IPS DF 6.9 (cell line): ENCODE measurements at regions not wholly inside any gene's neighbourhood (a gene's known extent, or its start where the extent isn't known, plus 50 kb on each side); places are given as distances from the start of the nearest gene placed in this dataset.

Experiments
- DNase-seq: peaks from one replicate; pipeline ENCODE4 v3.0.0-alpha.2; 2013; ENCODE audit warnings: low read depth, low spot score
- H3K27ac ChIP-seq: one replicate; pipeline ENCODE4 v1.5.1; 2013; ENCODE audit warnings: low read length, control low read depth
- H3K27me3 ChIP-seq: 2 replicates; pipeline ENCODE4 v1.6.1; 2013; ENCODE audit warnings: mild to moderate bottlenecking, low read length; ENCODE audit not compliant: control insufficient read depth, insufficient read depth
- H3K36me3 ChIP-seq: 2 replicates; pipeline ENCODE4 v1.6.1; 2013; ENCODE audit warnings: low read length; ENCODE audit not compliant: control insufficient read depth, insufficient read depth
- H3K4me1 ChIP-seq: 2 replicates; pipeline ENCODE4 v1.6.1; 2013; ENCODE audit warnings: low read length; ENCODE audit not compliant: control insufficient read depth, insufficient read depth
- H3K4me3 ChIP-seq: 2 replicates; pipeline ENCODE4 v1.5.1; 2013; ENCODE audit warnings: mild to moderate bottlenecking, low read length
- H3K9me3 ChIP-seq: 2 replicates; pipeline ENCODE4 v1.6.1; 2013; ENCODE audit warnings: low read length, inconsistent platforms; ENCODE audit not compliant: control insufficient read depth, insufficient read depth
- WGBS: extraction: QIAGEN DNeasy Blood & Tissue Kit; methylation state at CpG from one replicate; pipeline ENCODE4 v1.1.7; 2013; ENCODE audit warnings: mixed read lengths, missing lambda C conversion rate; ENCODE audit not compliant: insufficient read length, insufficient coverage; 5-methylcytosine and 5-hydroxymethylcytosine counted together

DNA sequence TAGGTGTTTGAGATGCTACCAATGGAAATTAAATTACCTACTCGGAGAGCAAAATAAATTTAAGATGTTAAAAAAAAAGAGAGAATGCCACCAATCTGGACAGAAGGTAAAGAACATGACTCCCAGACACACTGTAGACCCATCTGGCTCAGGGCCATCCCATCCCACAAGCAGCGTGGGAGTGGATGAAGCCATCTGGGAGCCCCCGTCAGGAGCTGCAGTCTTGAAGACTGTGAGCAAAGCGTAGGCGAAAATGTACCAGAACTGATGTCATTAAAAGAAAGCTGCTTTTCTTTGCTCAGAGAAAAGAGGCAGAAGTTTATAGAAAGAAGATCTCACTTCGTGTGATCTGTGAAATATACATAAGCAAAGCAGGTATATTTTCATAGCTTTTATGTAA lies 815.7 kb downstream of the QKI start:
- no CpG with 5 or more reads among the region's 6 CpGs for WGBS
- H3K4me3 ChIP-seq = no peak overlapping the region
- no peaks in the 10 kb centered on the region for H3K27me3 ChIP-seq
- DNase-seq = no peak
- H3K27ac ChIP-seq = no peak overlapping the region
- no peaks in the 10 kb centered on the region for H3K4me1 ChIP-seq
- H3K36me3 ChIP-seq = no peaks in the 10 kb centered on the region
- H3K9me3 ChIP-seq = no peaks in the 10 kb centered on the region

DNA sequence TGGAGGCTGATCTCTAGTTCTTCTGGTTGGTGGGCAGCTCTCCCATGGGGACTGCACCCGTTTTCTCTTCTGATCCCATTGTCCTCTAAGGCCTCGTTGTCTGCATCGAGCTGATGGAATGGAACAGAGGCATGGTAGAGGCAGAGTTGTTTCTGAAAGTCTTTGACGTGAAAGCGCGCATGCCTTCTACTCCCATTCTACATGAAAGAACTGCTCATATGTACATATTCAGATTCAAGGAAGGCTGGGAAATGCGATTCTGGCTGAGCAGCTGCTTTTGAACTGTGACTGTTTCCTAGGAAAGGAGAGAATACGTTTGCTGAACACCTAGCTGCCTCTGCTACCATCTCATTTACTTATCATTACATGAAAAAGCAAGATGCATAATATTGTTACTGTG lies 815.2 kb downstream of the QKI start:
- WGBS = no CpG with 5 or more reads among the region's 8 CpGs
- H3K9me3 ChIP-seq = no peaks in the 10 kb centered on the region
- DNase-seq = no peak
- H3K4me1 ChIP-seq = no peaks in the 10 kb centered on the region
- H3K27me3 ChIP-seq = no peaks in the 10 kb centered on the region
- no peaks in the 10 kb centered on the region for H3K36me3 ChIP-seq
- no peak overlapping the region for H3K4me3 ChIP-seq
- H3K27ac ChIP-seq = no peak overlapping the region

DNA sequence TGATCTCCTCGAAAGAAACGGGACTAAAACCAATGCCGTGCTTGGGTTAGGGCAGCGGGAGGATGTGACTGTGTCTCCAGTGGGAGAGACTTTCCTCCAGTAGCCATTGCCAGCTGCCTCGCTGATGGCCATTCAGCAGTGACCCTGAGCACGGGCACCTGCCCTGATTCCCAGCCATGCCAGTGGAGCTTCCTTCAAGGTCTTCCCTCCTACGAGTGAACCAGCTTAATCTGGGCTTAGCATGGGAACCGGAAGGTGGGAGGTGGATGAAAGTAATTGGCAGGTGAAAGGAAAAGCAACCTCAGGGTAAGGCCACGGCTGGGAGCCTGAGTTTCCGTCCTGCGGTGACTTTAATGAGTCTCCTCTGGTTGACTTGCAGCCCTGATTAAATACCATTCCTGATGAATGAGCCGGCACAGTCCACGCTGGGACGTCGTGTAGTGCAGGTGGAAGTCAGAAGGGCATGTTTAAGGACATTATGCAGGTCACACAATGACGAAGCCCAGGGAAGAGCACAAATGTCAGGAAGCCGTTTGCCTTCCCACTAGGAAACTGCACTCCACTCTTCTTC lies 813.5 kb downstream of the QKI start:
- Histone ChIP-seq H3K9me3 (no peaks in the 10 kb centered on the region), H3K4me3 (no peak overlapping the region), H3K27me3 (no peaks in the 10 kb centered on the region), H3K27ac (no peak overlapping the region), H3K36me3 (no peaks in the 10 kb centered on the region), H3K4me1 (no peaks in the 10 kb centered on the region)
- WGBS = no CpG with 5 or more reads among the region's 17 CpGs
- no peak for DNase-seq

DNA sequence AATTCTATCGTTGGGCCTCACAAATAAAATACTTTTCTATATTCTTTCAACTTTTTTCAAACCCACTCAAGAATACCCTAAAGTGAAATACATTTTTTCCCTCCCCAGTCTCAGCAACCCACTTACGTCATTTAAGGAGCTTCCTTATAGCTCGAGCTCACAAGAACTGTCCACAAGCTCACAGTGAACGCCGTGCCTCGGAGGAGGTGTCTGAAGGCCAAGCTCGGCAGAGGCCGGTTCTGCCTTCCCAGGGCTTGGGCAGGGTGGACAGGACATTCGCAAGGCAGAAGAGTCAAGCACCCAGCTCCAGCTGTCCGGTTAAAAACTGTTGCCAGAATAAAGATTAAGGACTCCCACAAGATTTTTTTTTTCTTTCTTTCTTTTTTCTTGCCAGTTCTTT lies 802.3 kb downstream of the QKI start:
- no peak overlapping the region for H3K4me3 ChIP-seq

DNA sequence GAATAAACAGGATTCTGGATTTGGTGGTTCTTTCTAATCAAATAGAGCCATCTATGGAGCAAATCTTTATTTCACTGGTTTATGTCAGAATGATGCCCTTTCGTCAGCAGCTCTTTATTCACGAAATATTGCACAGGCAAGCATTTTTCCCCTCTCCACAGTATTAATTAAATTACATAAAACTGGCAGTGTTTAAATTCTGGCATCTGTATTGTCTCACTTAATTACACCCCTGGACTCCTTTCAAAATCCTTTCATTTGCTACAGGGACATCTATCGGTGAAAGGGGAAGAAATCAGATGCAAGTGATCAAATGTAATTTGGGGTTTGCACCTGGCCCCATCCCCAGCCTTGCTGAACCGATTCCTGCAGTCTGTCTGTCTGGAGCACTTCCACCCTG lies 801.9 kb downstream of the QKI start:
- DNase-seq = no peak
- no CpG with 5 or more reads among the region's 4 CpGs for WGBS
- H3K4me1 ChIP-seq = no peaks in the 10 kb centered on the region
- H3K4me3 ChIP-seq = no peak overlapping the region
- H3K9me3 ChIP-seq = no peaks in the 10 kb centered on the region
- no peak overlapping the region for H3K27ac ChIP-seq
- H3K36me3 ChIP-seq = no peaks in the 10 kb centered on the region
- H3K27me3 ChIP-seq = no peaks in the 10 kb centered on the region

More for the DNA sequence above, 802.3 kb downstream of the QKI start:
- no peaks in the 10 kb centered on the region for H3K9me3 ChIP-seq
- no peak for DNase-seq
- WGBS = no CpG with 5 or more reads among the region's 10 CpGs
- H3K27me3 ChIP-seq = no peaks in the 10 kb centered on the region
- no peaks in the 10 kb centered on the region for H3K36me3 ChIP-seq
- no peaks in the 10 kb centered on the region for H3K4me1 ChIP-seq
- no peak overlapping the region for H3K27ac ChIP-seq

DNA sequence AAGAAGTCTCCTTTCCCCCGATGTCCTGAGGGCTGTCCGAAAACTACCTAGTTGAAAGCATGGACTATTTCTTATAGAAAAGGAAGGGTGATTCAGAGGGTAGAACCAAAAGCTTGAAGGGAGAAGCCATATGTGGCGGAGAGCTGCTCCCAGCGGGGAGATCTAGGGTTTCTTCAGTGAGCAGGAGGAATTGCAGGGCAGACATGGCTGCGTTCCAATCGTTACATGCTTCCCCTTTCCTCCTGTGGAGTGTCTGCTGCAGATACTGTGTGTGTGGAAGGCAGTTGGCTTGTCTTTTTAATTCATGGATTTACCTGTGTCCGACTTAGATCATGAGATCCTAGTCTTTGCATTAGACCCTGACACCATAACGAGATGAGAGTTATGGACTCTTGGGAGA lies 799.5 kb downstream of the QKI start:
- WGBS = no CpG with 5 or more reads among the region's 8 CpGs
- Histone ChIP-seq H3K4me3 (no peak overlapping the region), H3K27me3 (no peaks in the 10 kb centered on the region), H3K9me3 (no peaks in the 10 kb centered on the region), H3K36me3 (no peaks in the 10 kb centered on the region), H3K4me1 (no peaks in the 10 kb centered on the region), H3K27ac (no peak overlapping the region)
- DNase-seq = no peak

DNA sequence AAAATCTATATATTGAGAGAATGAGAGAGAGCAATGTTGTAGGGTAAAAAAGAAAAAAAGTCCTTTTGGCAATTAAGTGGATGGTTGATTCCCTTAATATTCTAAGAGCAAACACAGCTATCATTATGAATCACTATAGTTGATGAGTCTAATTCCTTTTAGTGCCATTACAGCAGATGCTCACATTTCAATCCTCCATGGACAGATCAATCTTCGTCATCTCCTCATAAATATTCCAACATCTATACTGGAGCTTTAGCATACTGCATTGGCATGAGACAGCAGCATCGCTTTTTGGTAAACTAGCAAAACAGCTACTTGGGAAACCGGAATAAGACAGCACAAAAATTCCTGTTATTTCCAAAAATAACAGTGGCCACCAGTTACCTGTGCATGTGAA lies 796.7 kb downstream of the QKI start:
- H3K27ac ChIP-seq = no peak overlapping the region

DNA sequence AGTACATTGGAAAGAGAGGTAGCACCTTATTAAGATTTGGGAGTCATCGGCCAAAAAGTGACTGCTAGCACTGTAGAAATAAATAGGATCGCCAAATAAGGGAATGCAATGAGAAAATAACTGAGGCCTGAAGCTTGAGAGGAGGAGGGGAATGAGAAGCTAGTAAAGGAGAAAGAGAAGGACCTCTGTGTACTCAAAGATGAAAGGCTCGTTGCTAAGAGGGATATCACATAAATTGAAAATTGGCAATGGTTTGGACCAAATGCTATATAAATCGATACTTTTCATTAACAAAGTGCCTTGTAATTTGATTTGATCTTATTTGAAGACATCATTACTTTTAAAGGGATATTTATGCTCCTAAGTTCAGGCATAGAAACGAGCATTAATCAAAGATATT lies 796.3 kb downstream of the QKI start:
- no peaks in the 10 kb centered on the region for H3K4me1 ChIP-seq
- no peak overlapping the region for H3K27ac ChIP-seq
- no peak for DNase-seq
- no peaks in the 10 kb centered on the region for H3K9me3 ChIP-seq
- WGBS = no CpG with 5 or more reads among the region's 5 CpGs
- no peak overlapping the region for H3K4me3 ChIP-seq
- no peaks in the 10 kb centered on the region for H3K36me3 ChIP-seq
- no peaks in the 10 kb centered on the region for H3K27me3 ChIP-seq

More for the DNA sequence above, 796.7 kb downstream of the QKI start:
- no peak for DNase-seq
- Histone ChIP-seq H3K4me3 (no peak overlapping the region), H3K9me3 (no peaks in the 10 kb centered on the region), H3K4me1 (no peaks in the 10 kb centered on the region), H3K36me3 (no peaks in the 10 kb centered on the region), H3K27me3 (no peaks in the 10 kb centered on the region)
- WGBS = no CpG with 5 or more reads among the region's 3 CpGs

DNA sequence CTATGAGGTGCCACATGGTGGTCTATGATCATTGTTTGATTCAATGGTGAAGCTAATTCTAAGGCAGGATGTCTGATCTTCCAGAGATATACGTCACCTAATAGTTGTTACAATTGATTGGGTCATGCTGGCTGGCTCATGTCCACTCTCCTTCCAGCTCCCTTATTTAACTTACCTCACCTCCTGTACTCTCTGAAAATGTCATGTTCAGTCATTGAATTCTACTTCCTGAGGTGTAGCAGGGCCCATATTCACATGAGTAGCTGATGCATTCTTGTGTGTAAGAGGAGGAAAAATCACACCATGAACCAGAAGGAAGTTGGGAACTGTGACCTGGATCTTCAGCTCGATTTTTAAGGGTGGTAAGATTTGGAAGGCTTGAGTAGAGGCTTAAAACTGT lies 795.8 kb downstream of the QKI start:
- Histone ChIP-seq H3K4me3 (no peak overlapping the region), H3K4me1 (no peaks in the 10 kb centered on the region), H3K27me3 (no peaks in the 10 kb centered on the region), H3K27ac (no peak overlapping the region), H3K36me3 (no peaks in the 10 kb centered on the region), H3K9me3 (no peaks in the 10 kb centered on the region)
- WGBS = no CpG with 5 or more reads among the region's 2 CpGs
- no peak for DNase-seq

DNA sequence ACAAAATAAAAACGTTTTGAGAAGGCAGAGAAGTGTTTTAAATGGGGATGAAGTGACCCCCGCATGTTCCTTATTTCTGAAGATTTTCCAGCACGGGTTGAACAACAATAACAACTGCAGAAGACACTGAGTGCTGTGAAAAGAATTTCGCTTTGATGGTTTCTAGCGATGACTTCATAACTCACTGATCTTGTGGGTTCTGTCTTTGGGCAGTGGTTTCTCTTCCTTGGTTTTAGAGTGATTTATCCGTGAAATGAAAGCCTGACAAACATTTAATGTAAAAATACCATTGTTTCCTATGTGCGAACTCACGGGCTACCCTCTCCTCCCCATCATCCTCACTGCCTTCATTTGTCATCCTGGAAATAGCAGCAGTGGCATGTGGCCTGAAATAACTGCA lies 793.9 kb downstream of the QKI start:
- H3K4me3 ChIP-seq = no peak overlapping the region
- no peaks in the 10 kb centered on the region for H3K4me1 ChIP-seq
- 100% methylated on average over 1 of the region's 8 CpGs for WGBS
- no peaks in the 10 kb centered on the region for H3K9me3 ChIP-seq
- DNase-seq = no peak
- no peak overlapping the region for H3K27ac ChIP-seq
- H3K36me3 ChIP-seq = no peaks in the 10 kb centered on the region
- no peaks in the 10 kb centered on the region for H3K27me3 ChIP-seq

DNA sequence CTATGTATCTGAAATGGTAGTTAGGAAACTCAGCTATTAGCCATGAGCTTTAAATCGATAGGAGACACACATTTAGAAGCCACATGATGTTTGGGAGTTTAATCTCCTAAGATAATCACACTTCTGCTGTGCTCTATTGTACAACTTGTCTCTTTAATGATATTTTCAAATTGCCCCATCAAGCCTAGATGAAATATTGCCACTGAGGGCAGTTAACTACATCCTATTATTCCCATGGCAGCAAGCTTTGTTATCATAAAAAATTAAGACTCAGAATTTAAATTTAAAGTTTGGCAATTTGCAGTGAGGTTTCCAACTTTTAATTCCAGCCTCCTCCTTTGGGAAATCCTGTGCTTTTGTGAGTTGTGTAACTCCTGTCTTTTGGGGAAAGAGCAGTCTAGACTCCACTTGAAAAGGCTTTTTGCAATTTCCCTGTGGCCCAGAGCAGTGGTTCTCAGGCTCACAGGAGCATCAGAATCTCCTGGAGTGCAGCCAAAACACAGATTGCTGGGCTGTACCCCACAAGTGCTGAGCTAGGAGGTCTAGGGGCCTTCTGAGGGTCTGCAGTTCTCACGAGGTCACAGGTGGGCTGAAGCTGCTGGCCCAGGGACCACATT lies 792.4 kb downstream of the QKI start:
- WGBS = no CpG with 5 or more reads among the region's 2 CpGs
- Histone ChIP-seq H3K27ac (no peak overlapping the region), H3K36me3 (no peaks in the 10 kb centered on the region), H3K4me1 (no peaks in the 10 kb centered on the region), H3K4me3 (no peak overlapping the region), H3K9me3 (no peaks in the 10 kb centered on the region), H3K27me3 (no peaks in the 10 kb centered on the region)
- DNase-seq = no peak
